ENCODE measurements at regions not wholly inside any gene's neighbourhood (a gene's known extent, or its start where the extent isn't known, plus 50 kb on each side); places are given as distances from the start of the nearest gene placed in this dataset.

- TF ChIP-seq, protein P1, sequence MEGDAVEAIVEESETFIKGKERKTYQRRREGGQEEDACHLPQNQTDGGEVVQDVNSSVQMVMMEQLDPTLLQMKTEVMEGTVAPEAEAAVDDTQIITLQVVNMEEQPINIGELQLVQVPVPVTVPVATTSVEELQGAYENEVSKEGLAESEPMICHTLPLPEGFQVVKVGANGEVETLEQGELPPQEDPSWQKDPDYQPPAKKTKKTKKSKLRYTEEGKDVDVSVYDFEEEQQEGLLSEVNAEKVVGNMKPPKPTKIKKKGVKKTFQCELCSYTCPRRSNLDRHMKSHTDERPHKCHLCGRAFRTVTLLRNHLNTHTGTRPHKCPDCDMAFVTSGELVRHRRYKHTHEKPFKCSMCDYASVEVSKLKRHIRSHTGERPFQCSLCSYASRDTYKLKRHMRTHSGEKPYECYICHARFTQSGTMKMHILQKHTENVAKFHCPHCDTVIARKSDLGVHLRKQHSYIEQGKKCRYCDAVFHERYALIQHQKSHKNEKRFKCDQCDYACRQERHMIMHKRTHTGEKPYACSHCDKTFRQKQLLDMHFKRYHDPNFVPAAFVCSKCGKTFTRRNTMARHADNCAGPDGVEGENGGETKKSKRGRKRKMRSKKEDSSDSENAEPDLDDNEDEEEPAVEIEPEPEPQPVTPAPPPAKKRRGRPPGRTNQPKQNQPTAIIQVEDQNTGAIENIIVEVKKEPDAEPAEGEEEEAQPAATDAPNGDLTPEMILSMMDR (IDR thresholded peaks at IDR 0.05; ENCODE audit: low read depth, low read length) = no peak
- TF ChIP-seq POLR2A (IDR thresholded peaks at IDR 0.05; ENCODE audit: extremely low read depth, insufficient read length) (no peak), MAX (IDR thresholded peaks at IDR 0.05; ENCODE audit: low read depth, low read length) (no peak), MYC (IDR thresholded peaks at IDR 0.05; ENCODE audit: low read depth, low read length) (no peak)
These were observed 319.2 kb upstream of the FMN2 start for GRCh38 chr1:239772446-239772845.
